ENCODE measurements at regions not wholly inside any gene's neighbourhood (a gene's known extent, or its start where the extent isn't known, plus 50 kb on each side); places are given as distances from the start of the nearest gene placed in this dataset.

GRCh38 chr2:19775838-19776237, 125.9 kb downstream of the TTC32 start:
- Histone ChIP-seq H4K20me1 (ENCODE audit: control insufficient read depth, insufficient read depth, low read length, poor library complexity, severe bottlenecking) (no peaks in the 10 kb centered on the region), H2AFZ (ENCODE audit: insufficient read depth, low read depth, low read length, poor library complexity, severe bottlenecking) (no peak overlapping the region), H3K27me3 (replicated peaks in 1 of 4; ENCODE audit: control extremely low read depth in 1 of 4, control insufficient read depth in 3 of 4, insufficient read depth in 4 of 4, low read length in 3 of 4) (no peaks in the 10 kb centered on the region), H3K27ac (ENCODE audit: low read length in 2 of 2) (no peak overlapping the region), H3K9me3 (ENCODE audit: control extremely low read depth in 1 of 3, control insufficient read depth in 2 of 3, insufficient read depth in 1 of 3, low read length in 2 of 3) (no peaks in the 10 kb centered on the region), H3K4me1 (ENCODE audit: control insufficient read depth in 2 of 2, insufficient read depth in 2 of 2, low read length in 2 of 2) (no peaks in the 10 kb centered on the region), H3K79me2 (ENCODE audit: control insufficient read depth, insufficient read depth, low read length) (no peaks in the 10 kb centered on the region), H3K36me3 (replicated peaks in 1 of 2; ENCODE audit: control extremely low read depth in 1 of 2, control insufficient read depth in 1 of 2, extremely low read depth in 1 of 2, insufficient read depth in 2 of 2, low read length in 1 of 2) (no peaks in the 10 kb centered on the region), H3K4me3 (ENCODE audit: control extremely low read depth in 1 of 5, extremely low read depth in 1 of 5, insufficient read depth in 1 of 5, low read depth in 2 of 5, low read length in 4 of 5) (no peak overlapping the region), H3K4me2 (replicated peaks; ENCODE audit: low read depth, low read length, poor library complexity, severe bottlenecking) (no peak overlapping the region), H3K9ac (ENCODE audit: low read length) (no peak overlapping the region)
- peaks cover 17% of the 10 kb centered on the region for H3K27me3 Mint-ChIP-seq
- no peak overlapping the region for H3K4me3 Mint-ChIP-seq
- WGBS (ENCODE audit: insufficient coverage): 100% methylated on average over 1 of the region's 6 CpGs
- POLR2A ChIA-PET: no interaction called here
- CTCF ChIA-PET: no interaction called here
- ATAC-seq (ENCODE audit: low read depth) (no peak), DNase-seq (no peak)
- intact Hi-C loops (cut with micrococcal nuclease): no loop called here
- H3K9me3 Mint-ChIP-seq (ENCODE audit: insufficient read depth): no peaks in the 10 kb centered on the region
- no peak overlapping the region for H3K27ac Mint-ChIP-seq
- no peak for TF ChIP-seq EZH2 (IDR thresholded peaks at IDR 0.05; ENCODE audit: borderline replicate concordance, insufficient read depth, low read depth, low read length, poor library complexity, severe bottlenecking)
- TF ChIP-seq, protein P1, sequence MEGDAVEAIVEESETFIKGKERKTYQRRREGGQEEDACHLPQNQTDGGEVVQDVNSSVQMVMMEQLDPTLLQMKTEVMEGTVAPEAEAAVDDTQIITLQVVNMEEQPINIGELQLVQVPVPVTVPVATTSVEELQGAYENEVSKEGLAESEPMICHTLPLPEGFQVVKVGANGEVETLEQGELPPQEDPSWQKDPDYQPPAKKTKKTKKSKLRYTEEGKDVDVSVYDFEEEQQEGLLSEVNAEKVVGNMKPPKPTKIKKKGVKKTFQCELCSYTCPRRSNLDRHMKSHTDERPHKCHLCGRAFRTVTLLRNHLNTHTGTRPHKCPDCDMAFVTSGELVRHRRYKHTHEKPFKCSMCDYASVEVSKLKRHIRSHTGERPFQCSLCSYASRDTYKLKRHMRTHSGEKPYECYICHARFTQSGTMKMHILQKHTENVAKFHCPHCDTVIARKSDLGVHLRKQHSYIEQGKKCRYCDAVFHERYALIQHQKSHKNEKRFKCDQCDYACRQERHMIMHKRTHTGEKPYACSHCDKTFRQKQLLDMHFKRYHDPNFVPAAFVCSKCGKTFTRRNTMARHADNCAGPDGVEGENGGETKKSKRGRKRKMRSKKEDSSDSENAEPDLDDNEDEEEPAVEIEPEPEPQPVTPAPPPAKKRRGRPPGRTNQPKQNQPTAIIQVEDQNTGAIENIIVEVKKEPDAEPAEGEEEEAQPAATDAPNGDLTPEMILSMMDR (IDR thresholded peaks at IDR 0.05): no peak
- H3K4me1 Mint-ChIP-seq: no peaks in the 10 kb centered on the region

DNA sequence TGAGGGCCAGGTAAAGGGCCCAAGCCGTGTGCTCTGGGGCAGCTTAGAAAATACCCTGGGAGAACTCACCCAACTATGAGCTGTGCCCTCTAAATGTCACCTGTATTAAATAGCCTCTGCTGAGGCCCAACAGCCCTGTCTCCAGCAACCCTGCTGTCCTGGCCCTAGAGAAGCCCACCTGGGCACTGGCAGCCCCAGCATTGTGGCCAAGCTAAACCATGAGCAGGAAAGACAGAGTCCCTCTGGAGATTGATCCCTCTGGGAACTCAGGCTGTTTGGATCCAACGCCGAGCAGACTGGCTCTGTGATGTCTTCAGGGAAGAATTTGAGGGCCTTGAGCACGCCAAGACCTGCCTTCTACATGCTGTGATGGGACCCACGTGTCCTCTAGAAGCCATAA, 126.5 kb downstream of the TTC32 start:
- Mint-ChIP-seq H3K4me1 (no peaks in the 10 kb centered on the region), H3K4me3 (no peak overlapping the region), H3K27ac (no peak overlapping the region), H3K9me3 (ENCODE audit: insufficient read depth) (no peaks in the 10 kb centered on the region), H3K27me3 (peaks cover 17% of the 10 kb centered on the region)
- no peaks in the 10 kb centered on the region for H3K36me3 ChIP-seq (replicated peaks in 1 of 2; ENCODE audit: control extremely low read depth in 1 of 2, control insufficient read depth in 1 of 2, extremely low read depth in 1 of 2, insufficient read depth in 2 of 2, low read length in 1 of 2)
- no peak overlapping the region for H2AFZ ChIP-seq (ENCODE audit: insufficient read depth, low read depth, low read length, poor library complexity, severe bottlenecking)
- no peaks in the 10 kb centered on the region for H3K9me3 ChIP-seq (ENCODE audit: control extremely low read depth in 1 of 3, control insufficient read depth in 2 of 3, insufficient read depth in 1 of 3, low read length in 2 of 3)
- H3K27me3 ChIP-seq (replicated peaks in 1 of 4; ENCODE audit: control extremely low read depth in 1 of 4, control insufficient read depth in 3 of 4, insufficient read depth in 4 of 4, low read length in 3 of 4): no peaks in the 10 kb centered on the region
- TF ChIP-seq, protein P1 (IDR thresholded peaks at IDR 0.05): no peak
- TF ChIP-seq EZH2 (IDR thresholded peaks at IDR 0.05; ENCODE audit: borderline replicate concordance, insufficient read depth, low read depth, low read length, poor library complexity, severe bottlenecking): no peak
- no peak overlapping the region for H3K4me2 ChIP-seq (replicated peaks; ENCODE audit: low read depth, low read length, poor library complexity, severe bottlenecking)
- ChIA-PET POLR2A (no interaction called here), CTCF (no interaction called here)
- WGBS (ENCODE audit: insufficient coverage): 74% methylated on average over 5 of the region's 5 CpGs
- no peak overlapping the region for H3K9ac ChIP-seq (ENCODE audit: low read length)
- DNase-seq (no peak), ATAC-seq (ENCODE audit: low read depth) (no peak)
- intact Hi-C loops (cut with micrococcal nuclease): no loop called here
- H3K27ac ChIP-seq (ENCODE audit: low read length in 2 of 2): no peak overlapping the region
- no peaks in the 10 kb centered on the region for H3K79me2 ChIP-seq (ENCODE audit: control insufficient read depth, insufficient read depth, low read length)
- H3K4me1 ChIP-seq (ENCODE audit: control insufficient read depth in 2 of 2, insufficient read depth in 2 of 2, low read length in 2 of 2): no peaks in the 10 kb centered on the region
- no peaks in the 10 kb centered on the region for H4K20me1 ChIP-seq (ENCODE audit: control insufficient read depth, insufficient read depth, low read length, poor library complexity, severe bottlenecking)
- H3K4me3 ChIP-seq (ENCODE audit: control extremely low read depth in 1 of 5, extremely low read depth in 1 of 5, insufficient read depth in 1 of 5, low read depth in 2 of 5, low read length in 4 of 5): no peak overlapping the region

All from B cell (primary cell).